DMS 273 treated with DMSO at 0.1 percent for 48 hours (cell line): ENCODE measurements at regions not wholly inside any gene's neighbourhood (a gene's known extent, or its start where the extent isn't known, plus 50 kb on each side); places are given as distances from the start of the nearest gene placed in this dataset.

ENCODE experiments used
- DNase-seq: peaks from one replicate; lab custom pipeline; 2025; lab: John Stamatoyannopoulos, UW

DNA sequence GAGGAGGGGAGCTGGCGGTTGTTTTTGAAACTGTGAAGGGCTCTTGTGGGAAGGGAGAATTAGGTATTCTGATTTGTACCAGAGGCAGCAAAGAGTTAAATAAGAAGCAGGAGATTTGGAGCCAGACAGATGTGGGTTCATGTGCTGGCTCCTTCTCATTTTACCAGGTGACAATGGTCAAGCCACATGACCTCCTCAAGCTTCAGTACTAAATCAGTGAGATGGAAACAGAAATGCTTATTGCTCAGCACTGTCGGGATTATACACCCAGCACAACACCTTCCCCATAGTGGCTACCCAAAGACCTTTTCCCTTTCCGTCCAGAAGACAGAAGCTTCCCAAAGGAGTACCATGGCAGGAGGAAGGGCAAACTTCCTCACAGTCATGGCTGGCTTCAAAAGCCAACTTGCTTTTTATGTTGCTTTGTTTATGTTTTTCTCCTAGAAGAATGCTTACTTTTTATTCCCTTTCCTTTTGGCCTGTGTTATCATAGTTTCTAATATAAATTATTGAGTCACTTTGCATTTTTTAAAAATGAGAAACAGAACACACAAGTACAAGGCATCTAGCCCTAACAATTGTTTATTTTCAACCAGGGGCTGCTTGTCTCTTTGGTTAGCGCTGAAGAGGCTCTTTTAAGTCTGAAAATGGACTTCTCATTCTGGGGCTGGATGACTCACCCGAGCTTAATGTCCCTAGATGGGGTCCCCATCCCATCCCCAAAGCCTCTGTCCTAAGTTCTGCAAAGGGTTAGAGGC is 181.5 kb upstream of the ZBED5 start:
- no peak for DNase-seq

DNA sequence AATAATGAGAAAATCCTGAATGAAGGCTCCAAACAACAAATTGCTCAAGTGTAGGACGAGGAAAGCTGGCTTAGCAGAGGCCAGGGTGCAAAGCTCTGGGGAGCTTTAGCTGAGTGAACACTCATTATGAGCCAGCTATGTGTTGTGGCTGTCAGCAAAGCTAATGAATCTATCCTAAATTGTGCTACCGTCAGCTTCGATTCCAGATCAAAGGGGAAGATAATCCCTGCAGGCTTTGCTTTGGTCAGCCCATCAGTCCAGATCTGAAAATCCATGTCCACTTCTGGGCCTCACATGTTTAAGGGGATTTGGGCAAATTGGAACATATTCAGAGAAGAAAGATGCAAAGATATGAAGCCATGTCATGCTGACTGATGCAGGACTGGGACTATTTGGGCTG is 180.9 kb upstream of the ZBED5 start:
- DNase-seq: no peak

DNA sequence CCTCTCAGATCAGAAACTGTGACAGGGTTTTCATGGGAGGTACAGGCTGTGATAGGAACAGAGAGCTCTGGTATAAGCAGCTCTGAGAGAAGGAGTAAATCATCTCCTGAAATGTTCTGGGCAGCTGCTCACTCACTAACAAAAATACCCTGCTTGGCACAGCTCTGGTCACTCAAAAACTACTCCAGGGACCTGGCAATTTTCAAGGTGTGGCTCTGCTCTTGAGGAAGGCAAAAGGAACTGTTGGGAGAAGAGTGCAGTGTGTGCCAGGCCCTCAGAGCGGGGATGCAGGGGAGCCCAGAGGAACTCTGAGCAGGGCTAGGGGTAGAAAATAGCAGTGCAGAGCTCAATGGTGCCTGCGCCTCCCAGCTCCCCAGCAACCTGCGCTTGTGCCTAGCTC is 180.5 kb upstream of the ZBED5 start:
- DNase-seq: no peak

DNA sequence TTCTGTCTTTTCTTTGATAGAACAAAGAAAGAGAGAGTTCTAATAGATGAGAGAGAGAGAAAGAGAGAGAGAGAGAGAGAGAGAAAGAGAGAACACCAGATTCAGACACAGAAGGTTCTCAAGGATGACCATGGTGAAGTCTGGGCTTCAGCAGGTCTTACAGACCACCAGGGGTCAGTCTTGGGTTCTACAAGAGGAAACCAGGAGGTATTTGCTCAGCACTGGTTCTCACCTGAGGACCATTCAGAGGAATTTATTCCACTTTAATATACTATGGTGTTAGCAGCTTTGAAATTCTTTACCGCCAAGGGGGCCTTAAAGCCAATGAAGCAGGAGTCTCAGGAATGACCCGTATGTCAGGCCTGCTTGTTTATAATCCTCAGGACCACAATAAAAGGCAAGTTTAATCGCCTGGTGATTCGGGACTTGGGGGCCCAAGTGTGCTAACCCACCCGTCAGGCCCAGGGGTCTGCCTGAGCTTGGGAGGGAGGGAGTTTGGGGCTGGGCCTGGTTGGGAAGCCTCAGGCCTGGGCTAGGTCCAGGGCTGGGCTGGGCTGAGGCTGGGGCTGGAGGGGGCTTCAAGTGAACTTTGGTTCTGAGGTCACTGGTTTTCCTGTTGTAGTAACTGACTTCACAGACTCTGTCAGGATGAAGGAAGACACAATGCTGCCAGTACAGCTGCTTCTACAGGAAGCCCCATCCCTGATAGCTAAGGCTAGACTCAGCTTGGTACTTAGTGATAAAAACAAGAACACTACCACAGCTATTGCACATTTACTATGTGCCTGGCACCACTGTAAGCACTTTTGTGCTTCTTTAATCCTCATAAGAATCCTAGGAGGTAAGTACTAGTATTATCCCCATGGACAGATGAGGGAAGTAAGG is 179.2 kb upstream of the ZBED5 start:
- DNase-seq: peak; percentile 6

DNA sequence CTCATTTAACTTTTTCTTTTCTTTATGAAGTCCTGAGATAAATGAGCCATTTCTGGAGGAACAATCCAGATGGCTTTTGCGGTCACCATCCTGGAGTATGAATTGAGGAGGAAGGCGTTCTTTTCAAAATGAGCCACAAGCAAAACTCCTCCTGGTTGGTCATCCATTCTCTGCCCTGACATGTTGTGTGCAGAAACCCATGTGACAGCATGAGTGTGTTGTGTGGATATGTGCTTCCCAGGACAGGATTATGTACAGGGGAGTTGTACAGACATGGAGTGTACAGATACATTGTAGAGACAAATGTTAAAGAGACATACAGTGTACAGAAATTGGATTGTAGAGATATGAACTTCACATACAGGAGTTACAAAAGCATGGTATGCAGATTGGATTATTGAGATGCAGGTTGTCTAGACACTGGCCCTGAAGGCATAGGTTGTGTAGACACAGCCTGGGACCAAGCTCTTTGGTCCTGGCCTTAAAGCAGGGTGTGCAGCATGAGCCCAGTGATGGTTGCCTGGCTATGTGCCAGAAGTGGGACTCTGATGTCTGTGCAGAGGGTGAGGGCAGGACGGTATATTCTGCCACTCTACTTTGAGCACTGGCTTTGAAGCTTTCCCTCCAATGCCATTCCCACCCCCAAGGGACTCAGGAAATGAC is 178.5 kb upstream of the ZBED5 start:
- no peak for DNase-seq

DNA sequence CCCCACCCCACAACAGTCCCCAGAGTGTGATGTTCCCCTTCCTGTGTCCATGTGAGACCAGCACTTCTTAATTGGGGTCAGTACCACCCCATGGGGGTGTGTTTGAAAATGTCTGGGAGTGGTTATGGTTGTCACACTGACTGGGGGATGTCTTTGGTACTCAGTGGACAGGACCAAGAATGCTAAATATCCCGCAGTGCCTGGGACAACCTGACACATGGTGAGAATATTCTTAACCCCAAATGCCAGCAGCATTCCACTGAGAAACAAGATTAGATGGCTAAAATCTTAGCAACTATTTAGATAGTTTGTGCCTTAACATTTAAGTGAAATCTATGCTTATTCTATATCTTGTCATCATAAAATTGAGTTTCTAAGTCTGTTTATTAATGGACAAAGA is 177.5 kb upstream of the ZBED5 start:
- DNase-seq: no peak

DNA sequence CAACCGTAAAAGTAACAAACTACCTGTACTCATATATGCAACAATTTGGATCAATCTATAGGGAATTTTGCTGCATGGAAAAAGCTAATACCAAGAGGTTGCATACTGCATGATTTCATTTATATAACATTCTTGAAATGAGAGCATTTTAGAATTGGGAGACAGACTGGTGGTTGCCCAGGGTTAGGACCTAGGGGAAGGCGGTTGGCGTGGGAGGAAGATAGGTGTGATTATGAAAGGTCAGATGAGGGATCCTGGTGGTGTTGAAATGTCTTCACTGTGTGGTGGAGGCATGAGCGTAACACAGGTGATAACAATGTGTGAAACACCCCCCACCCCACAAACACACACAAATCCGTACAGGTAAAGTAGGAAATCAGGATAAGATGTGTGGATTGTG is 176.6 kb upstream of the ZBED5 start:
- no peak for DNase-seq

DNA sequence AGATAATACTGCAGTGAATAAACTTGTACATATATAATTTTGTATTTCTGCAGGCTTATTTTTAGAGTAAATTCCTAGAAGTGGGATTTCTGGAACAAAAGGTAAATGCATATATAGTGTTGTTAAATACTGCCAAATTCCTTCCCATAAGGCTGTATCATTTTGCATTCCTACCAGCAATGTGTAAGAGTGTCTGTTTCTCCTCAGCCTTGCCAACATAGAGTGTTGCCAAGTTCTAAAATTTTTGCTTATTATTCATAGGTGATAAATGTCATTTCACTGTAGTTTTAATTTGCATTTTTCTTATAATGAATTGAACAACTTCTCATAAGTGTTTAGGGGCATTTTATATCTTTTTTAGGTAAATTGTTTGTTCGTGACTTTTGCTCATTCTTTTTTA is 174.2 kb upstream of the ZBED5 start:
- DNase-seq: no peak

DNA sequence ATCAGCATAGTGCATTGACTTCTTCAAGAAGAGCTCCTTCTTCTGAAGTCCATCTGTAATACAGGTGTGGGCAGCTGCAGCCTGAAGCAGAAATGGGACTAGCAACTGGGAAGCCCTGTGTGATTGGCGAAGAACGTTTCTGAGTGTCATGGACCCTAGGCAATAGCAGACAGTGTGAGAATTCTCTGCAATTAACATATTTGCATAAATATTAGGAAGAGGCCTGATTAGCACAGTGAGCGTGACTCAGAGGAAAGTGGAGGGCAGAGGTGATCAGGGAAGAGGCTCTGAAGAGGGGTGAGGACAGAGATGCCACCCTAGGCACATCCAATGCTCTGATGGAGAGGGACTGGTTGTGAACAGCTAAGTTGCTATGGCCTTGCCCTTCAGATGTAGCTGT is 171.2 kb upstream of the ZBED5 start:
- no peak for DNase-seq

DNA sequence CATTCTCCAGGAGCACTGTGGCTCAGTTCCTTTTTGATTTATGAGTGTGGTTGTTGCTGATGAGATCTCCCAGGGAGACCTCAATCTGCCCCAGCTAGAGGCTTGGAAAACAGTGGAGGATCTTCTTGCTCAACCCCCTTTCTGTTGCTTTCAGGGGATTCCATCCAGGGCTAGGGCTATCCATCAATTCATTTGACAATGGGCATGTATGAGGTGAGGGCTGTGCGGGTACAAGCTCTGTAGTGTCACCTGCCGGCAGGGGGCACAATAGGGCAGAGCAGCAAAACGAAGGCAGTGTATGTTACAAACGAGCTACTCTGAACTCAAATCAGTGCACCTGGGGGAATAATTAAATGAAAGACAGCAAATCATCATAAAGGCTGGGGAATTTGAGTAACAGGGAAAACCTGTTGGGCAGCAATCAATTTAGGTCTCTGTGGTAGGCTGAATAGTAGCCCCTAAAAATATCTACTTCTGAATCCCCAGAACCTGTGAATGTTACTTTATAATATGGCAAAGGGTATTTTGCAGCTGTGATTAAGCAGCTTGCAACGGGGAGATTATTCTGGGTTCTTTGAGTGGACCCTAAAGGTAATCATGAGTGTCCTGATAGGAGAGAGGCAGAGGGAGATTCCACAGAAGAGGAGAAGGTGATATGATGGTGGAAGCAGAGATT is 170.3 kb upstream of the ZBED5 start:
- DNase-seq: no peak

DNA sequence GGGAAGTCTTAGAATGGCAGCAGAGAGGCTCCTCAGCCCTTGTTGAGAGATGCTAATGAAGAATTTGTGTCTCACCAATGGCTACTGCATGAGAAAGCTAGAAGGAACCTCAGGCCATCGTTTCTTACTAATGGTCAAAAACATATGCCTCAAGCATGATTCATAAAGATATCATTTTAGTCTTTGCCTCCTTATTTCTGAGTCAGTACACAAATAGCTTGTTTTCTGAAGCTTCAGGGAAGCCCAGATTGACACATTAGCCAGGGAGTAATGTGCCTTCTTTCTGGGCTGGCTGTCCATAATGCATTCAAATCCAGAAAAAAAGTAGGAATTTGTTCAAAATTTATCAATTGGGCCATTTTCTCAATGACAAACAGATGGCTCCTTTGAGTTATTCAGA is 169.4 kb upstream of the ZBED5 start:
- DNase-seq: no peak

DNA sequence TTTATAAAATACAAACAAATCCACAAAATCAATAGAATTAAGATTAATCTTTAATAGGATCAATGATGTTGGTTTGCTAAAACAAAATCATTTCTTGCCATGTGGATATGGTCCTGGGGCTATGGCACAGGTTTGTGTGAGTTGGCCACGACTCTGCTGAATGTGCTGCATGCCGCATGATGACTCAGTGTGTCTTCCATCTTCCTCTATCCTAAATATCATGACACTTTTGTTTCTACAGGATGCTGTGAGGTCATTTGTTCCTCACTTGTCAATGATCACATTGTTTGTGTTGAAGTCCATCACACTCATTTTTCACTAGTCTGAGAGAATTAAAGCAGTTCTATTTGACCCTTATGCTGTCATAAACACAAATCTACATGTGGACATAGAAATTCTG is 167.2 kb upstream of the ZBED5 start:
- no peak for DNase-seq

DNA sequence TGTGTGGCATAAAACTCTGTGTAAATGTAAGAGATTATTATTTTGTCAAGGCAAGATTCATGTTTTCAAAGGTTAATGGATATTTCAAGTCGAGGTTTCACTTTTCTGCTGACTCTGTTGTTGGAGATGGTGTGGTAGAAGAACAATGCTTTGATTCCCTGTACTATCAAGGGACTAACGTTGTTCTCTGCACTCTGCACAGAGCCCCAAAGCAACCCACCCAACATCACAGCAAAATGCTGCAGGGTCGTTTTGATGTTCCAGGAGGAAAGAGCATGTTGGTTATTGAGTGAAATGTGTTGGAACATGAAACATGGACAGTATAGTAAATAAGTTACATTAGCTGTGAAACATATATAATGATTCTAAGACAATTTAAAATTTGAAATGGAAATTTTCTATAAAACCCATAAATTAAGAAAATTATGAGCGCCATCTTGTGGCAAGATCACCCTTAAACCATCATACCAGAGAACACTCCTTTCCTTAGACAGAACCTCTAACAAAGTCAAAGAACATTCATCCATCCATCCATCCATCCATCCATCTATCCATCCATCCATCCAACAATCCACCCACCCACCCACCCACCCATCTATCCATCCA is 164.4 kb upstream of the ZBED5 start:
- no peak for DNase-seq

DNA sequence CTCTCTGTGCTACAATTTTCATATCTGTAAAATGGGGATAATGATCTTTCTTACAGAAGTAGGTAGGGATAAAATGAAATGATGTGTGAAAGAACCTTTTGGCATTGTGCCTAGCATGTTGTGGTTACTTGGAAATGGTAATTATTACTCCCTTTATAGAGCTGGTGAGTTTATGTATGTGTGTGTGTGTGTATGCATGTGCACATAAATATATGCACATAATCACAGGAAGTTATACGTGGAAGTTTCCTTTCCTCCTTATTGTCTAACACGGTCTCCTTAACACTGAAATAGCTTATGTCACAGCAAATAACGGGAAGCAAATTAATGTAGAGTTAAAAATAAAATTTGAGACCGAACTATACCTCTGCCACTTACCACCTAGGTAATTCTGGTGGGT is 163.7 kb upstream of the ZBED5 start:
- no peak for DNase-seq

DNA sequence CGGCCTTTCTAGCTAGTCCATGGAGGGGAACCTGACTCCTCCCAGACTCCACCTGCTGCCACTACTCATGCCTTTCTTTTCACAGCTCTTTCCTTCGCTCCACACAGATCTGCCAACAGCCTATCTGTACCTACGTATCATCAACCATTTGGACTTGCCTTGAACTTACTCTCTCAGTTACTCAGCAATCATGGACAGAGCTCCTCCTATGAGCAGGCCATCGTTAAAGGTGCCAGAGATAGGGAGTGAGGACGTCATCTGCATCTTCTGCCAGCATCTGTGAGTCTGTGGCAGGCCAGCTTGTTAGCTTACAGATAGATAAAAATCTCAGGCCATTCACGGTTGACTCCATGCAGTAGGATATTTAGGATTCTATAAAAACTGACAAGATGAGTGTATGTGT is 162.9 kb upstream of the ZBED5 start:
- DNase-seq: no peak

DNA sequence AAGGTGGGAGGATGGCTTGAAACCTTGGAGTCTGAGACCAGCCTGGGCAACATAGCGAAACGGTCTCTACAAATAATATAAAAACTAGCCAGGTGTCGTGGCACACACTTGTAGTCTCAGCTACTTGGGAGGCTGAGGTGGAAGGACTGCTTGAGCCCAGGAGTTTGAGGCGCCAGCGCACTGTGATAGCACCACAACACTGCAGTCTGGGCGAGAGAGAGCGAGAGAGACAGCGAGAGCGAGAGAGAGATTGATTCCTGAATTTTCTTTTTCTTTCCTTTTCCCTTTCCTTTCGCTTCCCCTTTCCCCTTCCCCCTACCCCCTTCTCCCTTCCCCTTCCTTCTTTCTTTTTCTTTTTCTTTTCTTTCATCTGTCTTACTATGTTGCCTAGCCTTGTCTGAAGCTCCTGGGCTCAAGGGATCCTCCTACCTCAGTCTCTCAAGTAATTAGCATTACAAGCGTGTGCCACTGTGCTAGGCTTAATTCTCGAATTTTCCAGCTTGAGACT is 162.4 kb upstream of the ZBED5 start:
- no peak for DNase-seq

DNA sequence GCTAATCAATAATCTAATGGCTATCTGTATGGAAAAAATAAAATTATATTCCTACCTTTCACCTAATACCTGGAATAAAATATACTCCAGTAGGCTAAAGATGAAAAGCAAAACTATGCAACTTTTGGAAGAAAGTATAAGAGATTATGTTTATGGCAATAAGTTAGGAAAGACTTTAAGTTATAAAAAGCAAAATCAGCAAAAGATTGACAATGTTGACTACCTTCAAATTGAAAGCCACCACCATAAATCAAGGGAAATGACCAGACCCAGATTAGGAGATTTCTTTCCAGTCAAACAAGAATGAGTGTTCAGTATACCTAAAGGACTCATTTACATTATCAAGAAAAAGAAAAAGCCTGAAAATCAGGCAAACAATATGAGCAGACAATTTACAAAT is 159.1 kb upstream of the ZBED5 start:
- no peak for DNase-seq

DNA sequence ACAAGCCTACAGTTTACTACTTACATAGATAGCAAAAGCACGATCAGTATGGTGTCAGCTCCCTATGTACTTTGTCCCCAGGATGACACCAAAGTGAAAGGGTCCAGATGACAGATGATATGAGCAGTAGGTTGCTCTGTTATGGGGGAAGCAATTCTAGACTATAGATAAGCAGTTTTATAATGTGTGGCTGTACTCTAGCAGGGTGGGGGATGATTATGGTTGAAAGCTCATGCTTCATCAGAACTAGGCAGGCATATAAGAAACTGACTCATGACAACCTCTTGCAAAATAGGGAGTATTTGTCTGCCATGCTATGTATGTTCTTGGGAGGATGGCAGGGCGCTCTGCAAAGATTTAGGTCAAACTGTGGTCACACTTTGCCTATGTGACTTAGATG is 158.2 kb upstream of the ZBED5 start:
- DNase-seq: no peak

DNA sequence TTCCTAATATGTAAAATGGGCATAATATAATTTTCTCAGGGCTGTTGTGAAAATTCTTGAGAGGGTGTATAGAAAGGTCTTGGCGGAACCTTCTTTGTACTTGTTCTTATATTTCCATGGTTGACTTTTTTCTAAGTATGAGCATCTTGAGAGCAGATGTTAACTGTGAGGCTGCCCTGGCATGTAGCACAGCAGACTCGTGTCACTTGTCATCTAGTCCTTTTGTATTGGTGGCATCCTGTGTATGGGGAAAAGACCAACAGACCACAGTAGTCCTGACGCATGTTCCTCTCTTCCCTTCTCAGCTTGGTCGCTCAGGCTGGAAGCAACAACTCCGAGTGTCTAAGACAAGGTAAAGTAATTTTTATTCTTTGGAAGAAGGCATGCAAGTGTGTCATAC is 153.8 kb upstream of the ZBED5 start:
- DNase-seq: no peak

DNA sequence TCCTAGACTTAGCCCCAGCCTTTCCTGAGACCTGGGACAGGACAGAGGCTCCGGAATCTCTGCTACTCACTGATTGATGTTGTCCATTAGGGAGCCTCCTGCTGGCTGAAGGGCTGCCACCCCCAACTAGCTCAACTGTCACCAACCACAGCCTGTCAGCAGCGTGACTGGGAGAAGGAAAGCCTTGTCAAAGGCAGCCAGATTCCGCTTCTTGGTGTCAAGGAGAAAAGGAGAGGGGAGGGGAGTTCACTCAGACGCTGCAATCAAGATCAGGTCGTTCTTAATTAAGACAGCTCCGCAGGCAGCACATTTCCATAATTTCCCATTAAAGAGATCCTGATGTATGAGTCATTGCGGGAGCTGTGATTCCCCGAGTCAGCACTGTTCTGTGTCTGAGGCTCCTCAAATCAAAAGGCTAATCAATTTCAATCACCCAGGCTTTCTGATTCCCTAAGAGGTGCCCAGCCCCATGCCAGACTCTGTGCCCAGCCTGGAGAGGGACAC is 152.8 kb upstream of the ZBED5 start:
- DNase-seq: no peak

DNA sequence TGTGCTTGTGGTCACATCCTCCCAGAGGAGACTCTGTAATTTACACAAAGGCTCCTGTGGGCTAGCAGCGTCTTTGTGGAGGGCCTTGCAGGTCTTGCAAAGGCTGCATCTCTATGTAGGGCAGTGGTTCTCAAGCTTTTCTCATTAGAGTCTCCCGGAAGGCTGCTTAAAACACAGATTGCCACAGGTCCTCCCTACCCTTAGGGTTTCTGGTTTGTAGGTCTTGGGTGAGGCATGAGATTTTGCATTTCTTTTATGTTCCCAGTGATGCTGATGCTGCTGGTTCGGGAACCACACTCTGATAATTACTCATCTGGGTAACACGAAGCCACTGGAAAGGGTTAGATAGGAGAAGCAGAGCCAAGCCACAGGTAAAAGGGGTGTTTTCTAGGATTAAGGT is 151.3 kb upstream of the ZBED5 start:
- no peak for DNase-seq

DNA sequence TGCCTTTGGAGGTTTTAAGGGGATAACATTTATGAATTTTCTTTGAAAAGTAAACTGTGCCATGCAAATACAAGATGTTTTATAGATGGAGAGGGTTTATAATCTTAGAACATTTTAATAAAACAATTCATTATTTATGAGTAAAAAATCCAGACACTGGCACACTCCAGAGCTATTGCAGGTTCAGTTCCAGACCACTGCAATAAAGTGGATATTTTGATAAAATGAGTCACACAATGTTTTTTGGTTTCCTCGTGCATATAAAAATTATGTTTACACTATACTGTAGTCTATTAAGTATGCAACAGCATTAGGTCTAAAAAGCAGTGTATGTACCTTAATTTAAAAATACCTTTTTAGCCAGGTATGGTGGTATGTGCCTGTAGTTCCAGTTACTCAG is 146.2 kb upstream of the ZBED5 start:
- no peak for DNase-seq
